Osteoblast (primary cell): ENCODE measurements at regions not wholly inside any gene's neighbourhood (a gene's known extent, or its start where the extent isn't known, plus 50 kb on each side); places are given as distances from the start of the nearest gene placed in this dataset.

ENCODE experiments used
- DNase-seq: peaks from one replicate; pipeline ENCODE4 v3.0.0; 2011; ENCODE audit warnings: low spot score, mixed read lengths; ENCODE audit not compliant: insufficient read length; ENCODE audit errors: missing footprints
- H2AFZ ChIP-seq: 2 replicates; pipeline ENCODE4 v1.6.0; 2011; ENCODE audit warnings: mild to moderate bottlenecking, low read length
- H3K27ac ChIP-seq: 2 replicates; pipeline ENCODE4 v1.5.1; 2011; ENCODE audit warnings: mild to moderate bottlenecking, low read depth, low read length, moderate library complexity
- H3K27me3 ChIP-seq: 2 replicates; pipeline ENCODE4 v1.6.0; 2012; ENCODE audit warnings: mild to moderate bottlenecking, control low read depth, inconsistent platforms, low read length, moderate library complexity; ENCODE audit not compliant: insufficient read depth
- H3K36me3 ChIP-seq: 2 replicates; pipeline ENCODE4 v1.5.1; 2011; ENCODE audit warnings: mild to moderate bottlenecking, low read length, control low read depth, moderate library complexity; ENCODE audit not compliant: insufficient read depth
- H3K4me1 ChIP-seq: 2 replicates; pipeline ENCODE4 v1.5.1; 2011; ENCODE audit warnings: mild to moderate bottlenecking, low read length, control low read depth, moderate library complexity; ENCODE audit not compliant: insufficient read depth
- H3K4me2 ChIP-seq: 2 replicates; pipeline ENCODE4 v1.6.0; 2011; ENCODE audit warnings: mild to moderate bottlenecking, low read length; ENCODE audit not compliant: insufficient read depth
- H3K4me3 ChIP-seq: fragments of 200-600 bp; sonication (generic); 3 replicates; pipeline ENCODE4 v1.5.1; 2012; ENCODE audit warnings: mild to moderate bottlenecking, low read length, inconsistent platforms; ENCODE audit not compliant: insufficient read depth
- H3K79me2 ChIP-seq: 2 replicates; pipeline ENCODE4 v1.6.0; 2012; ENCODE audit warnings: mild to moderate bottlenecking, low read length, control low read depth, inconsistent platforms; ENCODE audit not compliant: insufficient read depth
- H3K9me3 ChIP-seq: 2 replicates; pipeline ENCODE4 v1.5.1; 2011; ENCODE audit warnings: low read depth, low read length, control low read depth
- H4K20me1 ChIP-seq: 2 replicates; pipeline ENCODE4 v1.6.0; 2012; ENCODE audit warnings: mild to moderate bottlenecking, low read length, control low read depth; ENCODE audit not compliant: insufficient read depth
- CTCF ChIP-seq: IDR thresholded peaks from 2 replicates; pipeline ENCODE4 v1.5.1; 2011; ENCODE audit warnings: mild to moderate bottlenecking, low read depth, low read length, moderate library complexity; ENCODE audit errors: extremely low read depth

- no peaks in the 10 kb centered on the region for H3K79me2 ChIP-seq
- H3K4me1 ChIP-seq: no peaks in the 10 kb centered on the region
- H3K4me3 ChIP-seq: no peak overlapping the region
- TF ChIP-seq CTCF: no peak
- no peak overlapping the region for H2AFZ ChIP-seq
- H3K9me3 ChIP-seq: no peaks in the 10 kb centered on the region
- no peak for DNase-seq
- H4K20me1 ChIP-seq: no peaks in the 10 kb centered on the region
- H3K4me2 ChIP-seq: no peak overlapping the region
- H3K27me3 ChIP-seq: no peaks in the 10 kb centered on the region
- H3K36me3 ChIP-seq: no peaks in the 10 kb centered on the region
- H3K27ac ChIP-seq: no peak overlapping the region
Measured at GRCh38 chr1:233443040-233443760, 115.7 kb downstream of the MAP3K21 start.

GRCh38 chr1:233444484-233444883 is 117.0 kb downstream of the MAP3K21 start:
- Histone ChIP-seq H3K4me2 (no peak overlapping the region), H3K36me3 (no peaks in the 10 kb centered on the region), H4K20me1 (no peaks in the 10 kb centered on the region), H3K9me3 (no peaks in the 10 kb centered on the region), H3K79me2 (no peaks in the 10 kb centered on the region), H3K4me3 (no peak overlapping the region), H3K27ac (no peak overlapping the region), H3K27me3 (no peaks in the 10 kb centered on the region), H2AFZ (no peak overlapping the region), H3K4me1 (no peaks in the 10 kb centered on the region)
- no peak for DNase-seq
- TF ChIP-seq CTCF: no peak

- Histone ChIP-seq H3K27me3 (no peaks in the 10 kb centered on the region), H2AFZ (no peak overlapping the region), H3K36me3 (no peaks in the 10 kb centered on the region), H3K27ac (no peak overlapping the region), H3K4me3 (no peak overlapping the region), H3K4me2 (no peak overlapping the region), H3K79me2 (no peaks in the 10 kb centered on the region), H4K20me1 (no peaks in the 10 kb centered on the region), H3K4me1 (no peaks in the 10 kb centered on the region), H3K9me3 (no peaks in the 10 kb centered on the region)
- no peak for DNase-seq
- TF ChIP-seq CTCF: no peak
Measured at GRCh38 chr1:233445737-233446136, 118.2 kb downstream of the MAP3K21 start.

GRCh38 chr1:233446935-233447334 is 119.4 kb downstream of the MAP3K21 start:
- Histone ChIP-seq H3K9me3 (no peaks in the 10 kb centered on the region), H4K20me1 (no peaks in the 10 kb centered on the region), H3K4me2 (no peak overlapping the region), H3K36me3 (no peaks in the 10 kb centered on the region), H3K4me3 (no peak overlapping the region), H3K4me1 (no peaks in the 10 kb centered on the region), H2AFZ (no peak overlapping the region), H3K27ac (no peak overlapping the region), H3K79me2 (no peaks in the 10 kb centered on the region), H3K27me3 (no peaks in the 10 kb centered on the region)
- no peak for DNase-seq
- TF ChIP-seq CTCF: no peak
